ENCODE measurements at regions not wholly inside any gene's neighbourhood (a gene's known extent, or its start where the extent isn't known, plus 50 kb on each side); places are given as distances from the start of the nearest gene placed in this dataset.
"Not testable (repeated sequence)": the region's sequence is repeated elsewhere in the genome, so short reads cannot be mapped to it uniquely, and the experiment has no call there.

DNA sequence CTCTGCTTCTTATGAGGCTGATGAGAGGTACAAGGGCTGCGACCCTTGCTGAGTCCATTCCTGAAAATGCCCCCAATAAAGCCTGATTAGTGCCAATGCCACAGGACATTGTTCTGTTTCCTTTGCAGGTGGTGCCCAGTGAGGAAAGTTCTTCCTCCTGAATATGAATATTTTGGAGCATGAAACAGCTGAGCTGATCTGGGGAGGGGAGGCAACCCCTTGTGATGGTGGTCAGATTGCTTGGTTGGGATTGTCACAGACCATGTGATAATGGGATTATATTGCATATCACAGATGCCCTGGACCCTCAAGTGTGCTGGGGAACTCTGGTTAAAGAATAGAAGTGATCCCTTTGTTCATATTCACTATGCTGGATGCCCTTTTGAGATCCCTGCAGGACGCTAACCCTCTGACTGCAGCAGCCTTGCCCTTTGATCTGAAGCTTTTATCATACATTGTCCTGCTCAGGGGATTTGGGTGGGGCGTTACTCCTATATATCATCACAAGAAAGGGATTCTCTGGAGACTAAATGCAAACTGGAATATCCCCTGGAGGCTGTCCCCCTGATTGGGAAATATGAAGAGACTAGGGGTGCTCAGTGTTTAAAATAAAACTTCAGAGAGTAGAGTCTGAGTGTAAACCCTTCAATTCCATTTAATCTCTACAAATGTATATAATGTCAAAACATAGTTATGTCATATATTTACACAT lies 76.9 kb upstream of the TOP3B start:
- DNase-seq (ENCODE audit: low read depth) = no peak

DNA sequence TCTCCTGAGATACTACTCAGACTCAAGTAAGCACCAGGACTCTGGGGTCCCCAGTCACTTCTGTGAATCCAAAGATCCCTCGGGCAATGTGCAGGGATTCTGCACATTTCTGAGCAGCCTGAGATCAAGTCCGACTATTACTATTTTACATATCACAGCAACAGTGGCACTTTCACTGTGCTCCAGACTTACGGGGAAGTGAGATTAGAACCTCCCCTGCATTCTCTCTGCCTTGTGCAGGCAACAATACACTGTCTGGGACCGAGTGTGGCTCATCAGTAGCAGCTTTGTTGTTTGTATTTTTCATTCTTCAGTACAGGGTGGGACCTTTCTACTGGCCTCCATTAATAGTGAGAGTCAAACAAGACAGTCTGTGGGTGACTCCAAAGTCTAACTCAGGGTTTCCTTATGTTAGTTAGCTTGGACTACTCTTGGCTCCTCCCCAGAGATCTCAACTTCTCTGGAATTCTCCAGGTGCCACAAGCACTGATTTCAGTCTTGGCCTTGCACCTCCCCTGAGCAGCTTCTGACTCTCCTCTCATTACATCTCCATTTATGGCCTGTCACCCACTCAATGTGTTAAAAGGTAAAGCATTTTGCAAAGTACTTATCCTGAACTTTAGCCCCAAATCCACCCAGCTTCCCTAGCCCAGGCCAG lies 76.2 kb upstream of the TOP3B start:
- no peak for DNase-seq (ENCODE audit: low read depth)

DNA sequence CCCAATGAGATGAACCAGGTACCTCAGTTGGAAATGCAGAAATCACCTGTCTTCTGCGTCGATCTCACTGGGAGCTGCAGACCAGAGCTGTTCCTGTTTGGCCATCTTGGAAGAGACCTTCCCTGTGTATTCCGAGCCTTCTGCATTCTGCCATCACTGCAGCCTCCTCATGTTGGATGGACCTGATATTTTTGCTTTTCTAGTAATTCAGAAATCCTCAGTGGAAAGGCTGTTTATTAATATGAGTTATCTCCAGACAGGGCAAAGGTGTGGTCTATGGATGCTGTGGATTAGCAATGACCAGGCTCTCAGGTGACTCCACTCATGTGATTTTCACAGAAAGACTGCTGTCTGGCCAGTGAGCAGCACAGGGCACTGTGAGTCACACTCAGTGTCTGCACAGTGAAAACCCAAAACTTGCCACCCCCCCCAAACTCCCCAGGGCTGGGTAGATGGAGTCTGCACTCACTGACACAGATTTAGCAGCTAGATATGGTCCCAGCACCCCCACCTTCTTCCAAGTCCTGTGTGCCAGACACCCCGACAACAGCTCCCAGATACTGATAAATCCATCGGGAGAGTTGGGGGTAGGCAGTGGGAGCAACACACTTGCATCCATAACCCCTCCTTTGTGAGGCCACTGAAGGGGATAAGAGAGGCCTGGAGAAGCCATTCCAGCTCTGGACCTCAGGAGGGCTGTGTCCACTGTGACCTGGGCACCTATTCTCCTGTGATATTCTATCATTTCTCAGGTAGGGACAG lies 75.2 kb upstream of the TOP3B start:
- DNase-seq (ENCODE audit: low read depth) = no peak

DNA sequence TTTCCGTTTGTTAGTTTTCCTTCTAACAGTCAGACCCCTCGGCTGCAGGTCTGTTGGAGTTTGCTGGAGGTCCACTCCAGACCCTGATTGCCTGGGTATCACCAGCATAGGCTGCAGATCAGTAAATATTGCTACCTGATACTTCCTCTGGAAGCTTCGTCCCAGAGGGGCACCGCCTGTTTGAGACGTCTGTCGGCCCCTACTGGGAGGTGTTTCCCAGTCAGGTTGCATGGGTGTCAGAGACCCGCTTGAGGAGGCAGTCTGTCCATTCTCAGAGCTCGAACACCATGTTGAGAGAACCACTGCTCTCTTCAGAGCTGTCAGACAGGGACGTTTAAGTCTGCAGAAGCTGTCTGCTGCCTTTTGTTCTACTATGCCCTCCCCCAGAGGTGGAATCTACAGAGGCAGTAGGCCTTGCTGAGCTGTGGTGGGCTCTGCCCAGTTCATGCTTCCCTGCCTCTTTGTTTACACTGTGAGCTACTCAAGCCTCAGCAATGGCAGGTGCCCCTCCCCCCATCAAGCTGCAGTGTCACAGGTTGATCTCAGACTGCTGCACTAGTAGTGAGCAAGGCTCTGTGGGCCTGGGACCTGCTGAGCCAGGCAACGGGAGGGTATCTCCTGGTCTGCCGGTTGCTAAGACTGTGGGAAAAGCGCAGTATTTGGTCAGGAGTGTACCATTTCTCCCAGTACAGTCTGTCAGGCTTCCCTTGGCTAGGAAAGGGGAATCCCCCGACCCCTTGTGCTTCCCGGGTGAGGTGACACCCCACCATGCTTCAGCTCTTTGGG lies 74.4 kb upstream of the TOP3B start:
- DNase-seq (ENCODE audit: low read depth) = not testable (repeated sequence)

DNA sequence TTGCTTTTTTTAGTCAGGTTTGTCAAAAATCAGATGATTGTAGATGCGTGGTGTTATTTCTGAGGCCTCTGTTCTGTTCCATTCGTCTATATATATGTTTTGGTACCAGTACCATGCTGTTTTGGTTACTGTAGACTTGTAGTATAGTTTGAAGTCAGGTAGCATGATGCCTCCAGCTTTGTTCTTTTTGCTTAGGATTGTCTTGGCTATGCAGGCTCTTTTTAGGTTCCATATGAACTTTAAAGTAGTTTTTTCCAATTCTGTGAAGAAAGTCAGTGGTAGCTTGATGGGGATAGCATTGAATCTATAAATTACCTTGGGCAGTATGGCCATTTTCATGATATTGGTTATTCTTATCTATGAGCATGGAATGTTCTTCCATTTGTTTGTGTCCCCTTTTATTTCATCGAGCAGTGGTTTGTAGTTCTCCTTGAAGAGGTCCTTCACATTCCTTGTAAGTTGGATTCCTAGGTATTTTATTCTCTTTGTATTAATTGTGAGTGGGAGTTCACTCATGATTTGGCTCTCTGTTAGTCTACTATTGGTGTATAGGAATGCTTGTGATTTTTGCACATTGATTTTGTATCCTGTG lies 70.1 kb upstream of the TOP3B start:
- not testable (repeated sequence) for DNase-seq (ENCODE audit: low read depth)

DNA sequence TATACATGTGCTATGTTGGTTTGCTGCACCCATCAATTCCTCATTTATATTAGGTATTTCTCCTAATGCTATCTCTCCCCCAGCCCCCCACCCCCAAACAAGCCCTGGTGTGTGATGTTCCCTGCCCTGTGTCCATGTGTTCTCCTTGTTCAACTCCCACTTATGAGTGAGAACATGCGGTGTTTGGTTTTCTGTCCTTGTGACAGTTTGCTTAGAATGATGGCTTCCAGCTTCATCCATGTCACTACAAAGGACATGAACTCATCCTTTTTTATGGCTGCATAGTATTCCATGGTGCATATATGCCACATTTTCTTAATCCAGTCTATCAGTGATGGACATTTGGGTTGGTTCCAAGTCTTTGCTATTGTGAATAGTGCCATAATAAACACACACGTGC lies 68.4 kb upstream of the TOP3B start:
- DNase-seq (ENCODE audit: low read depth) = not testable (repeated sequence)

DNA sequence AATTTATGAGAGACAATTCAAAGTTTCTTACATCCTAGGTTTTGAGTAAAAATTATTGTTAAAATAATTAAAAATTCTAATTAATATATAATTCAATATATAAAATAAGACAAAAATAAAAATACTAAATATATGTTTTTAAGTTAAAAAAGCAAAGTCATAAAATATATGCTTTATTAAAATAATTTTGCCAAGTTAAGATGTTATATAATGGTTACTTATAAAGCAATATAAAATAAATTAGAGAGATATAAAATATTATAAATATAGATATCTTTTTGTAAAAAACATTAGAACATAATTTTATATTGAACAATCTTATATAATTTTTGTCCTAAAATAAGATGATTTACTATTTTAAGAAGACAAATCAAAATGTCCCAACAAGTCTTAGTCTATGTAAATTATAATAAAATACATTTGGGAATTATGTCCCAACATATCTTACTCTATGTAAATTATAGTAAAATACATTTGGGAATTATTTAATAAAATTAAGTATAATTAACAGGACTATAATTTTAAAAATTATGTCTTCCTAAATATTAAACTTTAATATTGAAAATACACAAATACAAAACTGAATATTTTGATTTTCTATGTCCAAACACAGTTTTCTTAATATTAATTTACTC lies 67.7 kb upstream of the TOP3B start:
- DNase-seq (ENCODE audit: low read depth) = no peak

DNA sequence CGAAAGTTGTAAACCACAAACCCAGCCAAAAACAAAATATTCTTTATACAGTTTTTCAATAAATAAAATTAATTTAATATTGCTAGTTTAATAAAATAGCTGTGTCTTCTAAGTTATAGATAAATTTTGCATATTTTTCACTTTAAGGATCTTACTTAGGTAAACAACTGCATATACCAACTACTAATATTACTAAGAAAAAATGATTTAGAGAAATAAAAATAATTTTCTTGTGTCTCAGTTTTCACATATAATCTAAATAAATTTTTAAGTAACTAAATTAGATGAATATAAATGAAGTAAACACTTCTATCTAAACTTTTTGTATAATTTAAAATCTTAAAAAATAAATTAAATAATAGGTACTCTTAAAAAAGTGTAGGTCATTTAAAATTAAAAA lies 67.1 kb upstream of the TOP3B start:
- DNase-seq (ENCODE audit: low read depth) = no peak

DNA sequence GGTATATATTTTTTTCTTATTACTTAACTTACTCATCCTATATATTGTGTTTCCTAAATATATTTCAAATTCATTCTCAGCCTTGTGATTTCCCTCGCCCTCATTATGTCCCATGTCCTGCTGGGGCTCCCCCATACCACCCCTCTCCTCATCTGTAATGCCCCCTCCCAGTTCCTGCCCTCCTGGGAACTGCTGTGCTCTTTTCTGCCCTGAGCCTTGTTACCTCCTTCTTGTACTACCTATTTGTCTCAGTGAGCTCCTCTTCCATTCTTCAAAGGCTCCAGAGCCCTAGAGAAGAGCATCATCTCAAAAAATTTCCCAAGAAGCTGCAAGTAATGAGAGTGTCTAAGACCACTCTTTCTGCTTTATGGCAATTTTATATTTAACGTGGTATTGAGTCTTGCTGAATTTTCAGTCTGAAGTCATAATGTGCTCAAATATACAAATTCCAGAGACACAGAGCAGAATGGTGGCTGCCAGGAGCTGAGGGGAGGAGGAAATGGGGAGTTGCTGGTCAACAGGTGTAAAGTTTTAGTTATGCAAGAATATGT lies 66.5 kb upstream of the TOP3B start:
- DNase-seq (ENCODE audit: low read depth) = no peak

DNA sequence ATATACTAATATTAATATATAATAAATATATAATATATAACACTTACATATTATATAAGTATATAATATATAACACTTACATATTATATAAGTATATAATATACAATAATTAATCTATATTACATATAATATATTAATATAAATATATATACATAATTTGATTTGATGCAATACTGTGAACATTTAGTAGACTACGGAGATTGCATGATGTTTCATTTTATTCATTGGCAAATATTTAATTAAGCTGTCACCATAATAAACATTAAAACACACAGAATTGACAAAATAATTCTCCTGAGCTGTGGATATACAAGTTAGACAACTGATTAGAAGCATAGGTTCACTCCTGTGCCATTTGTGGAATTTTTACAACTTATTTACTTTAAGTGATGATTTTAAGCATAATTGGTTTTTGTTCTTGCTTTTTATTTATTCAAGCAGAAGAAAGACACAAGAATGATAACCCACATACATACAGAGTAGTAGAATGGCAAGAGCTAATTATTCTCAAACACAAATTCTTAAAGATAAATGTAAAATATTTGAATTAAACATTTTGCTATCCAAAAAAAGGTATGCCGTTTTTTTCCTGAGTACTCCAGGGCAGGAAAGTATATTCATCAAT lies 65.8 kb upstream of the TOP3B start:
- no peak for DNase-seq (ENCODE audit: low read depth)

DNA sequence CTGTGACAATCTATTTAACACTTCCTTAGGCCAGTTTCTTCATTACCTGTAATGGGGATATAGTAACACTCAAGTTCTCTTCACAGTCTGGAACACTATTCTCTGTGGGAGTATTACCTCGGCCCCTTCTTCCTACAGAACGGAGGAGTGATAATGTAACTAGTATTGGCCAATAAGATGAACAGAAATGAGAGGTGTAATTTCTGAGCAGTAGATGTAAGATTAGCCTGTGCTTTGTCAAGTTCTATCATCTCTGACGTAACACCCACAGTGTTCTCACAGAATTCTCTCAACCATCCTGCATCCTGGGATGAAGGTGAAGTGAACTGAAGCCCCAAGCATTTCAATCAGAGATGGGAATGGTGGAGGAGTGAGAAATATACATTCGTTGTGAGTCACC lies 65.2 kb upstream of the TOP3B start:
- DNase-seq (ENCODE audit: low read depth) = no peak

DNA sequence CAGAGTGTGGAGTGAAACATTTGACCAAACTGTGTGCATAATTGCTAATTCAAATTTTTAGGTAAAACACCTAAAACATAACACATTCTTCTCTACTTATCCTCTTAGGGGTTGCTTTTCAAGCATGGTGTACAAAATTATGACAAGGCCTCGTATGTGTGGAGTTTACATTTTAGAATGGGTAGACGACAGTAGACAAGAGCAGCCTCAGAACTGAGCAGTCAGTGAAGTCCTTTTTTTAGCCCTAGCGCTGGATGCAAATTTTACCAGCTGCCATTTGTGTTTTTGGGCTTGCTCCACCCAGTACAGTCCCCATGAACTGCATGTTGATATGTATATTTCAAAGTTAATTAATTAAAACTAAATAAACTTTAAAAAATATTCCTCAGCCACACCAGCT lies 64.7 kb upstream of the TOP3B start:
- no peak for DNase-seq (ENCODE audit: low read depth)

DNA sequence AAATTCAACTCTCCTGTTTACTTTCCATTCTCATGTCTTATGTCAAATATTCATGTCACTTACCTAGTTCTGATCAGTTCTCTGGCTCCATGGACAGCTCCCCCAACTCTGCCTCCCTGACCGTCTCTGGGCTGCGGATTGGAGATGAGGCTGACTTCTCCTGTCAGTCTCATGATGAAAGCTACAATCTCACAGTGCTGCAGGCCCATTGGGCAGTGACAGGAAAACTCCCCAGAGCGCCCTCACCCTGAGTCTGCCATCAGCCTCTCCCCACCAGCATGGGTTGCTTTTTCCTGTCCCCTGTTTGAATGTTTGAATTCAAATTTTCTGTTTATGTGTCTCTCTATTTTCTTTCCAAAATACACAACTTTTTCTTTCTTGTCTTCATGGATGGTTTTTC lies 63.8 kb upstream of the TOP3B start:
- DNase-seq (ENCODE audit: low read depth) = no peak

DNA sequence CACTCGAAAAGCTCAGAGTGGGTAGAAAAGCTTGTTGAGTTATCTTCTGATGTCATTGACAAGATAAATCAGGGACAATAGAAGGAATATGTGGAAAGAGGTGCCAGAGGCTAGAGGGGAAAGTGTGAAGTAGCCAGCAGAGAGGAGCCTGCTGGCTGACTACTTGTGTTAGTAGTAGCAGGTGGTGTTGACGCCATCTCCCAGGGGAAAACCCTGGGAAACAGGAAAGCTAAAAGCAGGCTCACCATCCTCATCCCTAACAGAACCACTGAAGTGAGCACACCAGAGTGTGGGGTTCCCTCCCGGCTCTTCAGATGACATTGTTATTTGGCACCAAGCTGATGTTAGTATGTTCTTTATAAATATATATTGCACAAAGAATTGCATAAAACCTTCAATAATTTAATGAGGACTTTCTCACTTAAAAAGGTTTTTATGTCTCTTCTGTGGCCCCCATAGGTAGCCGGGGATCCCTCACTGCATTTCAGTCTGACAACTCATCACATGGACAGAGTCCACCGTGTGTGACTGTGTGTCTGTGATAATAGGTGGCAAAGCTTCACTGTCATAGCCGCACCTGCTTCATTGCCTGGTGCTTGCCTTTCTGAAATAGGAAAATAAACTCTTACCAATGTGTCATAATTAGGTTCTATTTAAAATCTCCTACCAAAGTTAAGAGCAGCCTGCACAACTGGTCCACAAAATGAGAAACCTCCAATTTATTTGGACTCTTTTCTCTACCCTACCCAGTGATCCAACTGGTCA lies 63.2 kb upstream of the TOP3B start:
- DNase-seq (ENCODE audit: low read depth) = peak; percentile 20

DNA sequence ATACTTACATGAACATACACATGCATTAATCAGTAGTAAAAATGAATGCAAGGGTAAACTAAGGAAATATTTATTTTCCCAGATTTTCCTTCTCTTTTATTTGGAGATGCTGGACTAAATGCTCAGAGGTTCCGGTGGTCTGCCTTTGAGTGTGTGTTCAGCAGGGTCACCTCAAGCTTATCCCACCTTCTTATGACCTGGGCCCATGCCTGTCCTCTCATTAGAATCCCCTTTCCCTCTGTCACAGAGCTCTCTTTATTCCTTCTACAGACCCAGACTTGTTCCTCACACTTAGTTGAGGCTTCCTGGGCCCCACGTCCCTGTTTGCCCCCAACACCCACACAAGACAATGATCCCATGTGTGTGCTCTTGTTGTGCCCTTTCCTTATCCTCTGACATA lies 61.6 kb upstream of the TOP3B start:
- DNase-seq (ENCODE audit: low read depth) = no peak

DNA sequence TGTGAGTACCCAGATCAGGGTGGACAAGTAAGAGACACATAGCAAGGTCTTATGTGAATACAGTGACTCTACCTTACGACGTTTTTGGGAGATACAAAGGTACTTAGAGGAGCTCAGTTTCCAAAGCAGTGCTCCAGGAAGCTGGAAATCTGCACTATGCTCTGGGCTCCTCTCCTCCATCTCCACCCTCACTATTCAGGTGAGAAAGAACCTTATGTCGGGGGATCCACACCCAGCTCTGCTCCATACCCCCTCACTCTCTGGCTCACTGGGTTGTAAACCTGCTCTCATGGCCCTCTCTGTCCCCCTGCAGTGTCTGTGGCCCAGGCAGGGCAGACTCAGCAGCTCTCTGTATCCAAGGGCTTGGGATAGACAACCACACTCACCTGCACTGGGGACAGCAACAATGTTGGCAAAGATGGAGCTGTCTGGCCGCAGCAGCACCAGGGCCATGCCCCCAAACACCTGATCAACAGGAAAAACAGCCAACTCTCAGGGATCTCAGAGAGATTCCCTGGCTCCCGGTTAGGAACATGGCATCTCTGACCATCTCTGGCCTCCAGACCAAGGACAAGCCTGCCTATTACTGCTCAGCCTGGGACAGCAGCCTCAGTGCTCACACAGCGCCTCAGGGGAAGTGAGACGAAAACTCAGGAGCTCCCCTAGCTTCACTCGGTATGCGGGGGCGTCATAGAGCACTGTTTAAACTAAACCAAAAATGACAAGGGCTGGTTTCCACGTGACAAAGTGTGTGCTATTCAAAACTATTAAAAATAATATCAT lies 60.9 kb upstream of the TOP3B start:
- DNase-seq (ENCODE audit: low read depth) = no peak

DNA sequence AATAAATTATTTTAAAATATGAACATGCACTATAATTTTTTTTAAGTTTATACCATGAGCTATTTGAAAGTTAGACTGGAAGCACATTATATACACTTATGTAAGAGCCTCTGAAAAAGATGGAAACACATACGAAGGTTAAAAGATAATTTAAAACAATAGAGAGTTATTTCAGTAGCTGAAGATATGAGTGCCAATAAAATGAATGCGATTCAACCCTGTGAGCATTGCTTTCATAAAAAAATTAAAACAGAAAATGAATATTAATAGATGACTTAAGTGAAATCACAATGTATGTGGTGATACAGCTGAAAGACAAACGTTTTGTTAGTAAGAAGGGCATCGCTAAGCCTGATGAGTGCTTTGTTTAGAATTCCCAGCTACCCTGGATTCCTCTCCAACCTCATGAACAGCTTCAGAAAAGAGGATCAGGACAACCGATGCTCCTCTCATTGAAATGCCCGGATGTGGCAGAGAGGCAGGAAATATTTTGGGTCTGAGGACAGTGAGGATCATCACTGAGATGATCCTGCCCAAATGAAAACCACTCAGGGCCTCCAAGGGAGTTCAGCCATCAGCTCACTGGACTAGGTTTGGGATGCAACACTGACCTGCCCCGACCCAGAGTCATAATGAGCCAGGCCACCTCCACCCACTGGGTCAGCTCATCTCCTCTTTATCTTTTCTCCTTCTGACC lies 60.2 kb upstream of the TOP3B start:
- DNase-seq (ENCODE audit: low read depth) = no peak

DNA sequence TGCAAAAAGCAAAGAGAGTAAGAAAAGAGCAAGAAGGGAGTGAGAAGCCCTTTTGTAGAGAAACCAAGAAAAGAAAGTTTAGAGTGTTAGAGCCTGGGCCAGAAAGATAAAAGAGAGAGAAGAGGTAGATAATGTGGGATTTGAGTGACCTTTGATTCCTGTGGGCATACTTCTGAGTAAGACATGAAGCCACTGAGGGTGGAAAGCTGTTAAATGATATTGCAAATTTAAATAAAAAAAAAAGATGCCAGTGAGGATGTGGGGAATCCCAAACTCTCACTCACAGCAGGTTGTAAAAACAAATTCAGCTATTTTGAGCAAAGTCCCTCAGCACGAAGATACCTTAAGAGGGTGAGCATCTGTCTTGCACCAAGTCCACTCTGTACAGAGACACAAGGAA lies 59.4 kb upstream of the TOP3B start:
- DNase-seq (ENCODE audit: low read depth) = no peak
